ENCODE measurements at regions not wholly inside any gene's neighbourhood (a gene's known extent, or its start where the extent isn't known, plus 50 kb on each side); places are given as distances from the start of the nearest gene placed in this dataset.

DNA sequence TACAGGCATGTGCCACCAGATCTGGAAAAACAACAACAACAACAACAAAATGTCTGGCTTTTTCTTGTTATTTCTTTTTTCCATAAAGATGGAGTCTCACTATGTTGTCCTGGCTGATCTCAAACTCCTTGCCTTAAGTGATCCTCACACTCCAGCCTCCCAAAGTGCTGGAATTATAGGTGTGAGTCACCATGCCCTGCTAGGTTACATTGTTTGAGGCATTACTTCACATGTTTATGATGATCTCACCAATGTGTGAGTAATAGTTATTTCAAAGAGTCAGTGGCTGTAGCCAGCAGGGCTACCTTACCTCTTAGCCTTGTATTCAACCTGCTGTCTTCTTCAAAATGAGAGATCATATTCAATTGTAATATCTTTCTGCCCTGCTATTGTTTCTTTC, 445.7 kb downstream of the AMY1C start:
- Histone ChIP-seq H3K27me3 (ENCODE audit: insufficient read depth, poor library complexity, severe bottlenecking) (no peaks in the 10 kb centered on the region), H3K27ac (replicated peaks) (no peak overlapping the region), H3K4me3 (replicated peaks; ENCODE audit: insufficient read depth, low read length) (no peak overlapping the region)
- DNase-seq (ENCODE audit: low read depth in 1 of 2, low spot score in 1 of 2) = no peak
- TF ChIP-seq GABPA (IDR thresholded peaks at IDR 0.05; ENCODE audit: low read depth) = no peak
- TF ChIP-seq SPI1 (IDR thresholded peaks at IDR 0.05; ENCODE audit: borderline replicate concordance, low read depth) = no peak
- TF ChIP-seq POLR2AphosphoS5 (IDR thresholded peaks at IDR 0.05; ENCODE audit: low read depth) = no peak
- no peak for TF ChIP-seq REST (IDR thresholded peaks at IDR 0.05; ENCODE audit: insufficient replicate concordance, low read depth)
- TF ChIP-seq, protein P1, sequence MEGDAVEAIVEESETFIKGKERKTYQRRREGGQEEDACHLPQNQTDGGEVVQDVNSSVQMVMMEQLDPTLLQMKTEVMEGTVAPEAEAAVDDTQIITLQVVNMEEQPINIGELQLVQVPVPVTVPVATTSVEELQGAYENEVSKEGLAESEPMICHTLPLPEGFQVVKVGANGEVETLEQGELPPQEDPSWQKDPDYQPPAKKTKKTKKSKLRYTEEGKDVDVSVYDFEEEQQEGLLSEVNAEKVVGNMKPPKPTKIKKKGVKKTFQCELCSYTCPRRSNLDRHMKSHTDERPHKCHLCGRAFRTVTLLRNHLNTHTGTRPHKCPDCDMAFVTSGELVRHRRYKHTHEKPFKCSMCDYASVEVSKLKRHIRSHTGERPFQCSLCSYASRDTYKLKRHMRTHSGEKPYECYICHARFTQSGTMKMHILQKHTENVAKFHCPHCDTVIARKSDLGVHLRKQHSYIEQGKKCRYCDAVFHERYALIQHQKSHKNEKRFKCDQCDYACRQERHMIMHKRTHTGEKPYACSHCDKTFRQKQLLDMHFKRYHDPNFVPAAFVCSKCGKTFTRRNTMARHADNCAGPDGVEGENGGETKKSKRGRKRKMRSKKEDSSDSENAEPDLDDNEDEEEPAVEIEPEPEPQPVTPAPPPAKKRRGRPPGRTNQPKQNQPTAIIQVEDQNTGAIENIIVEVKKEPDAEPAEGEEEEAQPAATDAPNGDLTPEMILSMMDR (IDR thresholded peaks at IDR 0.05; ENCODE audit: insufficient read depth, low read length) = no peak

GRCh38 chr1:104196136-104196535, 446.4 kb downstream of the AMY1C start:
- TF ChIP-seq, protein P1 (IDR thresholded peaks at IDR 0.05; ENCODE audit: insufficient read depth, low read length) = no peak
- TF ChIP-seq SPI1 (IDR thresholded peaks at IDR 0.05; ENCODE audit: borderline replicate concordance, low read depth) = no peak
- no peak for TF ChIP-seq POLR2AphosphoS5 (IDR thresholded peaks at IDR 0.05; ENCODE audit: low read depth)
- TF ChIP-seq REST (IDR thresholded peaks at IDR 0.05; ENCODE audit: insufficient replicate concordance, low read depth) = no peak
- TF ChIP-seq GABPA (IDR thresholded peaks at IDR 0.05; ENCODE audit: low read depth) = no peak
- Histone ChIP-seq H3K27me3 (ENCODE audit: insufficient read depth, poor library complexity, severe bottlenecking) (no peaks in the 10 kb centered on the region), H3K27ac (replicated peaks) (no peak overlapping the region), H3K4me3 (replicated peaks; ENCODE audit: insufficient read depth, low read length) (no peak overlapping the region)
- no peak for DNase-seq (ENCODE audit: low read depth in 1 of 2, low spot score in 1 of 2)

GRCh38 chr1:104197516-104197915, 447.8 kb downstream of the AMY1C start:
- Histone ChIP-seq H3K4me3 (replicated peaks; ENCODE audit: insufficient read depth, low read length) (no peak overlapping the region), H3K27me3 (ENCODE audit: insufficient read depth, poor library complexity, severe bottlenecking) (no peaks in the 10 kb centered on the region), H3K27ac (replicated peaks) (no peak overlapping the region)
- DNase-seq (ENCODE audit: low read depth in 1 of 2, low spot score in 1 of 2) = no peak
- TF ChIP-seq GABPA (IDR thresholded peaks at IDR 0.05; ENCODE audit: low read depth) = no peak
- TF ChIP-seq POLR2AphosphoS5 (IDR thresholded peaks at IDR 0.05; ENCODE audit: low read depth) = no peak
- no peak for TF ChIP-seq SPI1 (IDR thresholded peaks at IDR 0.05; ENCODE audit: borderline replicate concordance, low read depth)
- TF ChIP-seq REST (IDR thresholded peaks at IDR 0.05; ENCODE audit: insufficient replicate concordance, low read depth) = no peak
- TF ChIP-seq, protein P1 (IDR thresholded peaks at IDR 0.05; ENCODE audit: insufficient read depth, low read length) = no peak
